Muscle layer of duodenum (tissue), 2 donors: ENCODE measurements at regions not wholly inside any gene's neighbourhood (a gene's known extent, or its start where the extent isn't known, plus 50 kb on each side); places are given as distances from the start of the nearest gene placed in this dataset.

Experiments used
- H3K27ac ChIP-seq: one replicate; pipeline ENCODE4 v1.7.0; 2013; ENCODE audit warnings: mild to moderate bottlenecking, low read length
- H3K27me3 ChIP-seq: one replicate; pipeline ENCODE4 v1.7.0; 2013; ENCODE audit warnings: low read depth, mild to moderate bottlenecking, control low read depth, low read length
- H3K36me3 ChIP-seq, 2 donors: one replicate each; pipeline ENCODE4 v1.7.0; 2013; ENCODE audit warnings: low read length in 2 of 2, control low read depth in 1 of 2, mild to moderate bottlenecking in 1 of 2; ENCODE audit not compliant: insufficient read depth in 2 of 2, control insufficient read depth in 1 of 2
- H3K4me1 ChIP-seq, 2 donors: one replicate each; pipeline ENCODE4 v1.7.0; 2013; ENCODE audit warnings: low read length in 2 of 2, mild to moderate bottlenecking in 2 of 2, control low read depth in 1 of 2, moderate library complexity in 1 of 2; ENCODE audit not compliant: insufficient read depth in 2 of 2, control insufficient read depth in 1 of 2
- H3K4me3 ChIP-seq, 2 donors: one replicate each; pipeline ENCODE4 v1.7.0; 2013; ENCODE audit warnings: low read length in 2 of 2, low read depth in 1 of 2, mild to moderate bottlenecking in 1 of 2
- H3K9me3 ChIP-seq, 2 donors: one replicate each; pipeline ENCODE4 v1.7.0; 2013; ENCODE audit warnings: low read length in 2 of 2, control low read depth in 1 of 2, mild to moderate bottlenecking in 1 of 2; ENCODE audit not compliant: control insufficient read depth in 1 of 2
- donor health status: healthy.

DNA sequence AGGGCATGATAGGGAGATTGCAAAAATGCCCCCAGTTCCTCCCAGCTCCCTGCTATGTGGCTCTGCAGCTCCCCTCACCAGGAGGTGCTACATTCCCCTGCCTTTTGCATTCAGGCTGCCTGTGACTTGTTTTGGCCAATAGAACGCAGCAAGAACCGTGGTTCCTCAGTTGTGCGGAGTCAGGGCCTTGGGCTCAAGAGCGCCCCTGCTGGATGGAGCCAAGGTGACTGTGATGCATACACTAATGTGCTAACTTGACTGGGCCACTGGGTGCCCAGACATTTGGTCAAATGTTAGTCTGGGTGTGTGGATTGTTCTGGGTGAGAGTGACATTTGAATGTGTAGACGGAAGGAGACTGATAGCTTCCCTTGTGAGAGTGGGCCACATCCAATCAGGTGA, 123.3 kb upstream of the MVB12B start:
- Histone ChIP-seq H3K4me3 (no peak overlapping the region), H3K9me3 (peaks cover 0 to 3% of the 10 kb centered on the region in 2 donors), H3K36me3 (no peaks in the 10 kb centered on the region), H3K4me1 (no peaks in the 10 kb centered on the region), H3K27me3 (no peaks in the 10 kb centered on the region), H3K27ac (no peak overlapping the region)

- Histone ChIP-seq H3K9me3 (peaks cover 0 to 3% of the 10 kb centered on the region in 2 donors), H3K36me3 (no peaks in the 10 kb centered on the region), H3K4me1 (no peaks in the 10 kb centered on the region), H3K27me3 (no peaks in the 10 kb centered on the region), H3K27ac (no peak overlapping the region), H3K4me3 (no peak overlapping the region)
Measured at GRCh38 chr9:126204197-126204596, 122.4 kb upstream of the MVB12B start.

DNA sequence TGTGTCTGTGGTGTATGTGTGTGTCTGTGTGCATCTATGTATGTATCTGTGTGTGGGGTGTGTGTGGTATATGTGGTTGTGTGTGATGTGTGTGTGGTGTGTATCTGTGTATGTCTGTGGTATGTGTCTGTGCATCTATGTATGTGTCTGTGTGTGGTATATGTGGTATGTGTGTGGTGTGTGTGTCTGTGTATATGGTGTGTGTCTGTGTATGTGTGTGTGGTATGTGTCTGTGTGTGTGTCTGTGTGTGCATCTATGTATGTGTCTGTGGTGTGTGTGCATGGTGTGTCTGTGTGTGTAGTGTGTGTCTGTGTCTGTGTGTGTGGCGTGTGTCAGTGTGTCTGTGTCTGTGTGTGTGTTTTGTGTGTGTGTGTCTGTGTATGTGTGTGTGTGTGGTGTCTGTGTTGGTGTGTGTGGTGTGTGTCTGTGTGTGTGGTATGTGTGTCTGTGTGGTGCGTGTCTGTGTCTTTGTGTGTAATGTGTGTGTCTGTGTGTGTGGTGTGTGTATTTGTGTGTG, 121.9 kb upstream of the MVB12B start:
- H3K36me3 ChIP-seq: no peaks in the 10 kb centered on the region
- H3K4me3 ChIP-seq: no peak overlapping the region
- no peaks in the 10 kb centered on the region for H3K27me3 ChIP-seq
- H3K27ac ChIP-seq: no peak overlapping the region
- H3K9me3 ChIP-seq: peaks cover 0 to 3% of the 10 kb centered on the region in 2 donors
- no peaks in the 10 kb centered on the region for H3K4me1 ChIP-seq

DNA sequence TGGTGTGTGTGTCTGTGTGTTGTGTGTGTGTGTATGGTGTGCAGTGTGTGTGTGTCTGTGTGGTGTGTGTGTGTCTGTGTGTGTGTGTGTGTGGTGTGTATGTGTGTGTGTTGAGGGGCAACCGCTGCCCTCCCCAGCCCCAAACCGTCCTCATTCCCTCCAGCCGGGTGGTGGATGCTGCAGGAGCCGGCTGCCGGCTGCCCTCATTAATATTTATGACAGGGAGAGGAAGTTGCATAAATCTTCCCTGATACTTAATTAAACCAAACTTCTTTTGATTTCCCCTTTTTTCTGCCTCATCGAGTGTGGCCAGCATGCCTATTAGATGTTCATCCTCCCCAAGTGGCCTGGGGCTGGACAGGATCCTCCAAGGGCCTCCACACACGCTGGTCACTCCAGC, 121.4 kb upstream of the MVB12B start:
- Histone ChIP-seq H3K27ac (no peak overlapping the region), H3K27me3 (no peaks in the 10 kb centered on the region), H3K4me3 (no peak overlapping the region), H3K4me1 (no peaks in the 10 kb centered on the region), H3K36me3 (no peaks in the 10 kb centered on the region), H3K9me3 (peaks cover 0 to 3% of the 10 kb centered on the region in 2 donors)

GRCh38 chr9:126205845-126206498, 120.7 kb upstream of the MVB12B start:
- no peak overlapping the region for H3K27ac ChIP-seq
- no peaks in the 10 kb centered on the region for H3K4me1 ChIP-seq

DNA sequence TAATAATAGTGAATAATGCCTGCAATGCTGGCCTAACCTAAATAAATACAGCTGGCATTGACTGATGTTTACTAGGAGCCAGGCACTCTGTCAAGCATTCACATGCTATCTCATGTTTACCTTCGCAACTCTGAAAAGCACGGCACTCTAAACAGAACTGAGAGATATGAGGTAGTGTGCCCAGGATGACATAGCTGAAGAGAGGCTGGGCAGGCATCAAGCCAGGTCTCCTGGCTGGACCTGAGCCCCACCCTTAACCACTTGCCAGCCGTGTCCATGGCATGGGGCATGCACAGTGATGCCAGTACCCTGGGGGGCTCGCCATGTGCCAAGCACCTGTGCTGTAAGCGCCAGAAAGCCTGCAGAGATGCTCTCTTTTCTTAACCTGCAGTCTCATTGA, 119.4 kb upstream of the MVB12B start:
- Histone ChIP-seq H3K4me1 (no peaks in the 10 kb centered on the region), H3K27ac (no peak overlapping the region), H3K4me3 (no peak overlapping the region), H3K36me3 (no peaks in the 10 kb centered on the region), H3K9me3 (peaks cover 0 to 9% of the 10 kb centered on the region in 2 donors), H3K27me3 (no peaks in the 10 kb centered on the region)

More at GRCh38 chr9:126205845-126206498, 120.7 kb upstream of the MVB12B start:
- Histone ChIP-seq H3K4me3 (no peak overlapping the region), H3K27me3 (no peaks in the 10 kb centered on the region), H3K36me3 (no peaks in the 10 kb centered on the region), H3K9me3 (peaks cover 0 to 3% of the 10 kb centered on the region in 2 donors)

DNA sequence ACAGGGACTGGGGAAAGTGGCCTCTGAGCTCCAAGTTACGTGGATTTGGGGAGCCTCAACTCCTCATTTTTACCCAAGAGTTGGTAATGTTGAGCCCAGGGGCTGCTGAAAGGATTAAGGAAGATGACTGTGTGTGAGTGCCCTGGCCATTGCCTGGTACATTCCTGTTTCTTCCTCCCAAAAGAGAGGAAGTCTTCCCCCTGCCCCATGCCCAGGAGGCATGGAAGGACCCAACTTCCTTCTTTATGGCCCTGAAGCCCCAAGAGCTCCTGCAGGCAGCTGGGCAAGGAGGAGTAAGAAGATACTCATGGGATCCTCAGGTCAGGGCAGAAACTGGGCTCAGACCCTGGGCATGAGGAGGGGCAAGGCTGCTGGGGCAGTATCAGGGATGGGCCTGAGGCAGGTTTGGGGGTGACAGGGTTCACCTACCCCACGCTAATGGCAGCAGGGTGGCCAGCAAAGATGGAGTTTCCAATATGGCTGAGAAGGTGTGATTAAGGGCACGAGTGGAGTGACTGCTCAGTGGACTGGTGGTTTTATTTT, 118.3 kb upstream of the MVB12B start:
- Histone ChIP-seq H3K4me3 (no peak overlapping the region), H3K36me3 (no peaks in the 10 kb centered on the region), H3K27me3 (no peaks in the 10 kb centered on the region), H3K27ac (no peak overlapping the region), H3K9me3 (peaks cover 0 to 19% of the 10 kb centered on the region in 2 donors), H3K4me1 (no peaks in the 10 kb centered on the region)

GRCh38 chr9:126211441-126212074, 115.1 kb upstream of the MVB12B start:
- Histone ChIP-seq H3K9me3 (peaks cover 0 to 20% of the 10 kb centered on the region in 2 donors), H3K27ac (no peak overlapping the region), H3K27me3 (no peaks in the 10 kb centered on the region), H3K4me1 (no peaks in the 10 kb centered on the region), H3K36me3 (no peaks in the 10 kb centered on the region), H3K4me3 (no peak overlapping the region)

- no peaks in the 10 kb centered on the region for H3K4me1 ChIP-seq
- peaks cover 0 to 20% of the 10 kb centered on the region in 2 donors for H3K9me3 ChIP-seq
- no peak overlapping the region for H3K27ac ChIP-seq
- H3K36me3 ChIP-seq: no peaks in the 10 kb centered on the region
- H3K4me3 ChIP-seq: no peak overlapping the region
- H3K27me3 ChIP-seq: no peaks in the 10 kb centered on the region
Measured at GRCh38 chr9:126215486-126215885, 111.1 kb upstream of the MVB12B start.

GRCh38 chr9:126216826-126217225, 109.8 kb upstream of the MVB12B start:
- H3K4me1 ChIP-seq: no peaks in the 10 kb centered on the region
- peaks cover 8 to 22% of the 10 kb centered on the region in 2 donors for H3K9me3 ChIP-seq
- H3K27me3 ChIP-seq: peaks cover 3% of the 10 kb centered on the region
- no peak overlapping the region for H3K4me3 ChIP-seq
- H3K36me3 ChIP-seq: no peaks in the 10 kb centered on the region
- no peak overlapping the region for H3K27ac ChIP-seq

DNA sequence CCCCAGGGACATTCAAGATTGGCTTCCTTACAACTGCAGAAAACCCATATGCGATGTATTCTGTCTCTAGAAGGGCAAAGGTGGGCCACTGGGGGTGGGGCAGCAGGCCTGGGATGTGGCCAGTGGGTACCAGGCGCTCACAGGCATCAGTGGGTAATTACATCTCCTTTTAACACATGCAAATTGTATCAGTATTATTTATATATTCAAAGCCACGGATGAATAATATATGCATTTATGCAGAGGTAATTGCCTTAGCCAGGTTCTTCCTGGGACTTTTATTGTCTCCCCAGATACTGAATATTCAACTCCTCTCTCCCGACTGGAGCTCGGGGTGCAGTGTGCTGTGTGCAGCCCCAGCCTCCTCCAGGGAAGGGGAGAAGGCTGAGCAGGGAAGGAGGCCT, 109.4 kb upstream of the MVB12B start:
- H3K4me1 ChIP-seq: no peaks in the 10 kb centered on the region
- H3K36me3 ChIP-seq: no peaks in the 10 kb centered on the region
- H3K9me3 ChIP-seq: peaks cover 12 to 17% of the 10 kb centered on the region in 2 donors
- no peak overlapping the region for H3K4me3 ChIP-seq
- peaks cover 7% of the 10 kb centered on the region for H3K27me3 ChIP-seq
- H3K27ac ChIP-seq: no peak overlapping the region
